Inferior parietal cortex (tissue), 1 donor: ENCODE measurements at regions not wholly inside any gene's neighbourhood (a gene's known extent, or its start where the extent isn't known, plus 50 kb on each side); places are given as distances from the start of the nearest gene placed in this dataset.
"Not testable (repeated sequence)": the region's sequence is repeated elsewhere in the genome, so short reads cannot be mapped to it uniquely, and the experiment has no call there.

Experiments used
- DNase-seq: peaks from one replicate; pipeline ENCODE4 v3.0.0-alpha.2; 2016; ENCODE audit errors: extremely low spot score

DNA sequence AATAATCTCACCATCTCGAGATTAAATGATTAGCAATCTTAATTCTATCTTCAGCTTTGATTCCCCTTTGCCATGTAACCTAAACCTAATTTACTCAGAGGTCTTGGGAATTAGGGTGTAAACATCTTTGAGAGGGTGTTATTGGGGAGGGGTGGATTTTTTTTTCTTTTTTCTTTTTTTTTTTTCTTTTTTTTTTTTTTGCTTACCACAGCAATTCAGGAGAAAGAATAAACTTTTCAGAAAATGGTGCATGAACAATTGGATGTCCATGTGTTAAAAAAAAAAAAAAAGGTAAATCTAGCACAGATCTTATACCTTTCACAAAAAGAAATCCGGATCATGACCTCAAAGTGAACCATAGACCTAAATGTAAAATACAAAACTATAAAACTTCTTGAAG, 160.8 kb upstream of the FANCL start:
- DNase-seq, result no peak

GRCh38 chr2:58398406-58398805, 157.3 kb upstream of the FANCL start:
- no peak for DNase-seq

DNA sequence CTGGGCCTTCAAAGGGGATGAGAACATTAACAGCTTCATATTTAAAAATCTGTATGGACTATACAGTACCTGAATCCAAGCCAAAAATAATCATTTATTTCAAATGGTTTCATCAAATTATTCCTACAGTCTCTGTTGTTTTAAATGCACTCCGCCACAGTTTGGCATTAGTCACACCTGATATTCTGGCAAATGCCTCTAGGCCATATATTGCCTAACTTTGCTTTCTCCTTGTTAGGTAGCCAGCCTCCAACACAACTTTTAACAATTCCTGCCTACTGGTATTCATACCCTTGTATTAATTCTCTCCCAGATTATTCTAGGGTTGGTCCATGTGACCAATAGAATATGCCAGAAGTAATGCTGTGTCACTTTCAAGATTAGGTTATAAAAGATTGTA, 146.6 kb upstream of the FANCL start:
- DNase-seq, result no peak

DNA sequence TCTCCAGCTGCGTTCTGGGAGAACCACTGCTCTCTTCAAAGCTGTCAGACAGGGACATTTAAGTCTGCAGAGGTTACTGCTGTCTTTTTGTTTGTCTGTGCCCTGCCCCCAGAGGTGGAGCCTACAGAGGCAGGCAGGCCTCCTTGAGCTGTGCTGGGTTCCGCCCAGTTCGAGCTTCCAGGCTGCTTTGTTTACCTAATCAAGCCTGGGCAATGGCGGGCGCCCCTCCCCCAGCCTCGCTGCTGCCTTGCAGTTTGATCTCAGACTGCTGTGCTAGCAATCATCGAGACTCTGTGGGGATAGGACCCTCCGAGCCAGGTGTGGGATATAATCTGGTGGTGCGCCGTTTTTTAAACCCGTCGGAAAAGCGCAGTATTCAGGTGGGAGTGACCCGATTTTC, 145.8 kb upstream of the FANCL start:
- not testable (repeated sequence) for DNase-seq

GRCh38 chr2:58378152-58378551, 137.0 kb upstream of the FANCL start:
- no peak for DNase-seq

GRCh38 chr2:58377181-58377580, 136.1 kb upstream of the FANCL start:
- no peak for DNase-seq

DNA sequence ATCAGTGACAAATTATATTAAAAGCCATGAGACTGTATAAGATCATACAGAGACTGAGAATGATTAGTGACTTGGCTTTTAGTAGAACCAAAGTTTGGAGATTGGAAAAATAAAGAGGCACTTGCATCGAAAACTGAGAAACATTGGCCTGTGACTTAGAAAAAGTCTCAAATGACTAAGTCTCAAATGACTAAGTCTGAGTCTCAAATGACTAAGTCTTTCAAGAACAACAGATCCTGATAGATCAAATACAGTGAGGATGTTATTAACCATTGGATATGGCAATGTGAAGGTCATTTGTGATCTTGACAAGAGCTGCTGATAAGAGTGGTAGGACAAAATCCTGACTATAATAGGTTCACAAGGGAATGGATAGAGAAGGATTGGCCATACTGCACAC, 135.5 kb upstream of the FANCL start:
- no peak for DNase-seq

DNA sequence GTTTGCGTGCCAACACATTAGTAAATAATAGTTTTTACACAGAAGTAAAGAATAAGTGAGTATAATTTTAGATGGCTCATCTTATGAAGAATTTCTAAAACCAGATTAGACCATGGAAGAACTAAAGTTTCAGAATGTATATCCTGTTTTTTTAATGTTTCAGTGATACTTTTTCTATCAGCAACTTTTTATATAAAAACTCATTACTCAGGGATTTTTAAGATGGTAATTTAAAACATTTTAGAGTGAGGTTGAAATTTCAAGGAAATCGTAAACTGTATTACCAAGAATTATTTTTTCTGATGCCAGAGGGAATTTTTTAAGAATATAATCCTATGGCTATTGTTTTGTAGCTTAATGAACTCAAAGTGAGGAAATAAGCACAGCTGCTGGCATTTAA, 128.5 kb upstream of the FANCL start:
- DNase-seq, result no peak

DNA sequence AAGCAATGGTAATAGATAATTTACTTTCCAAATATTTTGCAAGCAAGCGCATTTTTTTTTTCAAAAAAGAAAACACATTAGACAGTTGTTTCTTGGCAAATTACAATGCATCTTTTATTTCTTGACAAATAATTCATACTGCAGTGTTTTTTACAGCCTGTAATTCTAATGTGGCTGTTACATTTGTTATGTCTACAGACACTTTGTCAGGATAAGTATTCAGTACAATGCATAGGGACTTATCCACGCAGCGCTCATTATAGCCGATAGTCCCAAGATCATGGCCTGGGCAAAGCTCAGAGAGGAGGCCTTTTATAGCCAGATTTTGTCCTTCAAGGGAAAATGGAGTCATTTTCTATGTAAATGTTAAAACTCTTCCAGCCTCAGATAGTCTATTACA, 123.0 kb upstream of the FANCL start:
- no peak for DNase-seq

DNA sequence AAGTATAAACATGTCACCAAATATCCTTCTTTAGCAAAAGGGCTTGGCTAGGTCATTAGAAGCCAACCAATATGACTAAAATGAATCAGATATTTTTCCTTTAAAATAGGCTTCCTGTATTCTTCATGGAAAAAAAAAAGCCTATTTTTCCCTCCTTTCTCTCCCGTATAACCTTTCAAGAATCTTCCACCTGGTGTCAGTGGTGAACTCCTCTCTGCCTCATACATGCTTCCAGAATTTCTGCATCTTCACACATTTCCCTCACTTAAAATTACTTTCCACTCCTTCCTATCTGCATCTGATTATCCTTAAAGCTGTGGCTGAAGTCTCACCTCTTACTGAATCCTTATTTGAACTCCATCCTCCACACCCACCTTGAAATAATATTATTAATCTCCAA, 116.9 kb upstream of the FANCL start:
- no peak for DNase-seq

- DNase-seq, result no peak
These were observed 116.4 kb upstream of the FANCL start for GRCh38 chr2:58357521-58357920.

GRCh38 chr2:58354230-58354629, 113.1 kb upstream of the FANCL start:
- no peak for DNase-seq

DNA sequence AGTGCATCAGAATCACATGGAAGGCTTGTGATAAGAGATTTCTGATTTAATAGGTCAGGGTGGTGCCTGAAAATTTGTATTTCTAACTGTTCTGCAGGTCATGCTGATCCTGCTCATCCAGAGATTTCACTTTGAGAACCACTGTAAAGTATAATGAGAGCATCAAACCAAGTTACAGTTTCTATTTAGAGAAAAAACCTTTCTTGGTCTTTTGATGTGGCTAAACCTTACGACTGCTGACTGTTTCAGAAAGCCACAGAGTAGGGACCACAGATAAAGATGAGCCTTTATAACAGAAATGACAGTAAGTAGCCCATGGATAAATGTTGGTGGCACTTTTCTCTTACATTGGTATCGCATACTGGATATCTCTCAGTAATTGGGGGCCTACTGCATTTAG, 109.4 kb upstream of the FANCL start:
- DNase-seq, result no peak

- no peak for DNase-seq
These were observed 106.7 kb upstream of the FANCL start for GRCh38 chr2:58347810-58348209.

GRCh38 chr2:58341047-58341446, 99.9 kb upstream of the FANCL start:
- no peak for DNase-seq

DNA sequence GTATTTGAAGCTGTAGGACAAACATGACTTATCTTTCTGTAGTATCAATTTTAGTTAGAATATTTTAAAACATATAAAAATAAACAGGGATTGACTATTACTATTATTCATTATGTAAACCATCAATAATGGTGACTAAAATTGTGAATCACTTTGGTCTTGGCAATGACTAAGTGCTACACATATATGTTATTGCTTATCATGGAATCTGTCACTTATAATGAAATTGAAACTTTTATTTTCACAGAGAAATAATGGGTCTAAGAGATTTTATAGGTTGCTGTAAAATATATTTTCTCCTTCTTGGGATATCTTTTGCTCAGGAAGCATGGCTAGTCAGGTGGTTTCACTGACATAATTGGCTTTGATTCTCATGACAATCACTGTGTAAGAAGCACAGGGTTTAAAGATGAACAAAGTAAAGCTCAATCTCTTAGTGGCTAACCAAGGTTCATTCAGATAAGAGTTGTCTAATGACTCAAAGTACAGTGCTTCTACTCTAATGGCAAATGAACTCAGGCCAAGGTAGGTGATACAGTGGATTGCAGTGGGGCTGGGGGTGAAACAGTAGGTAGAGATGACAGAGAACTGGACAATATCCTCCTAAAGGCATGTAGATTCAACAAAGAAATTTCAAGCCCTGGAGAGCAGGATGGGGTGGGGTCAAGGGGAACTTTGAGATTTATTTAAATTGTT, 98.6 kb upstream of the FANCL start:
- no peak for DNase-seq

DNA sequence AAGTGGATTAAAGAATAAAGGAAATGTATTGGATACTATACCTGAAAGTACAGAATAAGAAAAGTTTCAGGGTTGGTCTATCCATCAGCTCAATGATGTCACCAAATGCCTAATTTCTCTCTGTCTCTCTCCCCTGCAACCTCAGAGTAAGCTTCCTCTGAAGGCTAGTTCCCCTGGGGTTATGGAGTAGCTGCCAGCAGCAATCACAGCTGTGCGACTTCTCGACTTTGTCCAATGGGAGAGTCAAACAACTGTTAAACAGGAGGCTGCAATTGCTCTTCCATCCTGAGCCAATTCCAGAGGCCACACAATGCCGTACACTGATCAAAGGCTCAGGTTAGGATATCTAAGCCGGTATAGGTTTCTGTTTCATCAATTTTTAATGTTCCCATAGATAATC, 95.3 kb upstream of the FANCL start:
- no peak for DNase-seq

GRCh38 chr2:58334414-58334813, 93.3 kb upstream of the FANCL start:
- DNase-seq, result no peak

GRCh38 chr2:58325296-58325895, 84.3 kb upstream of the FANCL start:
- not testable (repeated sequence) for DNase-seq

- no peak for DNase-seq
These were observed 78.4 kb upstream of the FANCL start for GRCh38 chr2:58319481-58319880.

- not testable (repeated sequence) for DNase-seq
These were observed 77.8 kb upstream of the FANCL start for GRCh38 chr2:58318949-58319348.

DNA sequence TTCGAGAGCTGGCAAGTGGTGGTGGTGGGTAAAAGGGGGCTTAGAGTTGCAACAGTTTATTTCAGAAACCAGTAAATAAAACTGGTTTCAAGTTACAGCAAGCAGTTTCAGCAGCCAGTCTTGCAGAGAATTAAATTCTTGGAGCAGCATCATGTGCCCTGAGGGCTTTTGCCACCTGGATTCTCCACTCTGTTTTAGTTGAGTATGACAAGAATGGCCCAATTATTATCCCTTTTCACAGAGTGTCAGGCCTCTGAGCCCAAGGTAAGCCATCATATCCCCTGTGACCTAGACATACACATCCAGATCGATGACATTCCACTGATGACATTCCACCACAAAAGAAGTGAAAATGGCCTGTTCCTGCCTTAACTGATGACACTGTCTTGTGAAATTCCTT, 72.8 kb upstream of the FANCL start:
- DNase-seq, result no peak

DNA sequence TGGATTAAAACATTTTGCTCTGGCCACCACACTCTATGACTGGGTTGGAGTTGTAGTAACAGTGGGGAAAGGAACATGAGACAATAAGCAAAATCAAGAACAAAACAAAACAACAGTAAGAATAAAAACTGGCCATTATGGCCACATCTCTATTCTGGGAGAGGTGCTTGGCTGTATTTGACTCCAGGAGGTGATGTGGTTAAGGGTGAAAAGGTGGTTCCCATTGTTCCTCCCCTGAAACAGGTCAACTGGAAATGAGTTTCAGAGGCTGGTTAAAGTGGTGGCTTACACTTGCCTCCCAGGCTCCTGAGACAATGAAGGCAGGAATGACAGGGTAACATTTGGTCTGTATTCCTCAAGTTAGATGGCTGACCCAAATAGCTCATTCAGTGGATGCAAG, 67.3 kb upstream of the FANCL start:
- DNase-seq, result no peak

GRCh38 chr2:58304843-58305242, 63.7 kb upstream of the FANCL start:
- DNase-seq, result no peak
